Activated T-cell treated with anti-CD3 and anti-CD28 coated beads, Interleukin-2, amount 50 U/mL, for 24 hours (primary cell): ENCODE measurements at regions not wholly inside any gene's neighbourhood (a gene's known extent, or its start where the extent isn't known, plus 50 kb on each side); places are given as distances from the start of the nearest gene placed in this dataset.
A peak's percentile ranks its signal among the peaks of the same experiment; 100 is the strongest.
"Not testable (repeated sequence)": the region's sequence is repeated elsewhere in the genome, so short reads cannot be mapped to it uniquely, and the experiment has no call there.

Experiments
- DNase-seq: peaks from one replicate; pipeline ENCODE4 v3.0.0-alpha.2; 2020
- H3K27ac Mint-ChIP-seq: 2 replicates; pipeline ENCODE4 v1.8.0; 2020; ENCODE audit warnings: mild to moderate bottlenecking, mixed read lengths
- H3K27me3 Mint-ChIP-seq: 2 replicates; pipeline ENCODE4 v1.8.0; 2020; ENCODE audit warnings: mixed read lengths
- H3K36me3 Mint-ChIP-seq: 2 replicates; pipeline ENCODE4 v1.8.0; 2020; ENCODE audit warnings: low read depth, mixed read lengths
- H3K4me1 Mint-ChIP-seq: 2 replicates; pipeline ENCODE4 v1.8.0; 2020; ENCODE audit warnings: low read depth, mixed read lengths
- H3K4me3 Mint-ChIP-seq: 2 replicates; pipeline ENCODE4 v1.8.0; 2020; ENCODE audit warnings: mild to moderate bottlenecking, moderate library complexity, mixed read lengths
- H3K9me3 Mint-ChIP-seq: 2 replicates; pipeline ENCODE4 v1.8.0; 2020; ENCODE audit warnings: mixed read lengths

DNA sequence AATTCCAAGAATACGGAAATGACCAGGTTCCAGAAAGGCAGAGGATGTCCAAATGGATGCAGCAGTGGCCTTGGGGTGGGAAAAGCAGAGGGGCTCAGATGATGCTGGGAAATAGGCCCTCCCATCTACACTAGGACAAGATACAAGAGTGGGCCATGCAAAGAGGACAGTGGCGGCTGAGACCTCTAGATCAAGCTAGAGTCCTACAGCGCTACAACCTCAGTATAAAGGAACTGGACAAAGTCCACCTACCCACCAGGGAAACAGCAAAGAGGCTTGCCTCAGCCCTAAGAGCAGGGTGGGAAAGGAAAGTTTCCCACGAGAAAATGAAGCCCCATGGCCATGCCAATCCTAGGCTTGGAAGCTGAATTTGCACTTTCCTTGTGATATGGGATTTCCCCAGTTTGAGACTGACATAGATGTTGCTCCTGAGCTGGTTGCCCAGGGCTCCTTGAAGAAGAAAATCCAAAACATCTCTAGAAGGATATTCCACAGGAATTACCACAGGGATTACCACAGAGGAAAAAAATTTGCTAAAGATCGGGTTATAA lies 282.2 kb downstream of the MREG start:
- DNase-seq, result no peak
- Mint-ChIP-seq H3K4me1 (peaks cover 14% of the 10 kb centered on the region), H3K9me3 (no peaks in the 10 kb centered on the region), H3K36me3 (no peaks in the 10 kb centered on the region), H3K4me3 (no peak overlapping the region), H3K27ac (no peak overlapping the region), H3K27me3 (no peaks in the 10 kb centered on the region)

DNA sequence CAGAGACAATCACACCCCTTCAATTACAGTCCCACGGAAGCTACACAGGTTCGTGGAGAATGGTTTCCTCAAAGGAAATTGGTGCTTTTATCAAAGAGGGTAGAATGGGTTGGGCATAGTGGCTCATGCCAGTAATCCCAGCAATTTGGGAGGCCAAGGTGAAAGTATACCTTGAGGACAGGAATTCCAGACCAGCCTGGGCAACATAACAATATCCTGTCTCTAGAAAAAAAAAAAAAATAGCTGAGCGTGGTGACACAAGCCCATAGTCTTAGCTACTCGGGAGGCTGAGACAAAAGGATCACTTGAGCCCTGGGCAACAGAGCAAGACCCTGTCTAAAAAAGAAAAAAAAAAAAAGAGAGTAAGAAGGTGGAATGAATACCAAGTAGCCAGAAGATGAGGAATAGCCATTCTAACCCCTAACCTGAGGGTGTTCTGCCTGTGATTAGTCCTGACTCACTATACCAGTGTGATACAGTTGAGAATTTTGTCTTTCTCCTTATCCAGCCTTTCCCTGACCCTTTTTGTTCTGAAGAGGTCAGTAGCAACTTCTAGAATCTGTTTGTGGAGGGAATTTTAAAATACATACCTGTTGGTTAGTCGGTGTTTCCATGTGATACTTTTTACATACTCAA lies 283.2 kb downstream of the MREG start:
- Mint-ChIP-seq H3K9me3 (no peaks in the 10 kb centered on the region), H3K4me1 (peaks cover 14% of the 10 kb centered on the region), H3K4me3 (no peak overlapping the region), H3K27me3 (no peaks in the 10 kb centered on the region), H3K27ac (no peak overlapping the region), H3K36me3 (no peaks in the 10 kb centered on the region)
- no peak for DNase-seq

DNA sequence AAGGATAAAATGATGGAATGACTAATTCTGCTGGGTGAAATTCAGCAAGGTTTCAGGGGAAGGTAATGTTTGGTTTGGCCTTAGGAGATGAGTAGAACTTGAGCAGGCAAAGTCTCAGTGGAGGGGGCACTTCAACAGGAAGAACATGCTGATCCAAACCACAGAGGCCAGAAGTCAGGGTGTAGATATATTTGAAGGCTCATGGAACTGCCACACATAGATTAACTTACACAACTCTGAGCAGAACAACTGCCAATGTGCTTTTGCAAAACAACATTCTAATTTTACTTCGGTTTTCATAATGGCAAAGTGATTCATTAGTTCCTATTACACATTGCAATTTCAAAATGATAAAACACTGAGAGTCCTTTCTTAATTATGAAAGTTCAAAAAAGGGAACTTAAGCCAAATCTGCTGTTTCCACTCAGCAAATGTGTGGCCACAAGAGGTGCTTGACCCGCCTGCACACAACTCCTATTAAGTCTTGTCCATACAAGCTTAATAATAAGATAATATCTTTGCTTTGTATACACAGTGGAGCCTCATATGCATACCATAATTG lies 284.8 kb downstream of the MREG start:
- DNase-seq, result no peak
- peak overlapping the region; percentile 22 for H3K27ac Mint-ChIP-seq
- no peaks in the 10 kb centered on the region for H3K27me3 Mint-ChIP-seq
- H3K4me3 Mint-ChIP-seq, result no peak overlapping the region
- no peaks in the 10 kb centered on the region for H3K36me3 Mint-ChIP-seq
- H3K9me3 Mint-ChIP-seq, result no peaks in the 10 kb centered on the region
- peaks cover 14% of the 10 kb centered on the region for H3K4me1 Mint-ChIP-seq

DNA sequence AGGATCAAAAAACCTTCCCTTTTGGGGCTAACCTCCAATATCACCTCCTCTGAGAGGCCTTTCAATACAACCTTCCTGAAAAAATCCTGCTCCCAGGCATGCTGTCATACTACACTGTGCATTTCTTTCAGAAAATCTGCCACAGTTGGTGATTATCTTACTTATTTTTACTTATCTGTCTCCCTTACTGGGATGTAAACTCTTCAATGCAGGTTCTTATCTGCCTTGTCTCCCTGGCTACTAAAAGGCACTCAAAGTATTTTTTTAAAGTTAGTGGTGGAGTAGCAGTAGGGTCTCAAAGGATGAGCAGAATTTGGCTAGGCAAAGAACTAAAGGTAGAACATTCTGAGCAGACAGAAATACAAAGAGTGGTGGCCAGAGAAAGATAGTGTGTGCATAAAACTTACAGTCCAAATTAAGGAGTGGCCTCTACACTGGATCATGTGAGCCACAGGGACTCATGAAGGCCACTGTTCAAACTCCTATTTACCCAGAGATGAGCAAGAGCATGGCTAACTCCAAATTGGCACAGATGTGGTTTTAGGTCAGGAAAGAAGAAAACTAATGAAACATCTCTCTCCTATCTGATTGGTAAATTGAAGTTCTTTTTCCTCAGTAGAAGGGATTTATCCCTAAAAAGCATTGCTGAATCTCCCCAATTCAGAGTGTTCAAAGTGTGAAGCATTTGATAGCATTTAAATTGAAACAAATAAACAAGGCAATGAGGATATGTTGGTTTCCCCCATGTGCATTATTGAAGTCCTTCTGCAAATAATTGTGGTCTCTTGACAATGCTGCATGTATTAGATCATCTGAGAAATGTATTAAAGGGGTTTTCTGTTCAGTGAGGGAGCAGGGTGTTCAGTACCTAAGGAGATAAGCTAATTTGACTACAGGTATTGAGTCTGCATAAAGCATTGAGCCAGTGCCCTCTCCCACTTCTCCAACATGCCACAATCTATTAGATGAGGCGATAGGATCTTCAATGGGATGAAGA lies 285.5 kb downstream of the MREG start:
- H3K4me3 Mint-ChIP-seq, result no peak overlapping the region
- H3K27me3 Mint-ChIP-seq, result no peaks in the 10 kb centered on the region
- H3K27ac Mint-ChIP-seq, result no peak overlapping the region
- H3K36me3 Mint-ChIP-seq, result no peaks in the 10 kb centered on the region
- H3K9me3 Mint-ChIP-seq, result no peaks in the 10 kb centered on the region
- peaks cover 14% of the 10 kb centered on the region for H3K4me1 Mint-ChIP-seq
- DNase-seq, result no peak

DNA sequence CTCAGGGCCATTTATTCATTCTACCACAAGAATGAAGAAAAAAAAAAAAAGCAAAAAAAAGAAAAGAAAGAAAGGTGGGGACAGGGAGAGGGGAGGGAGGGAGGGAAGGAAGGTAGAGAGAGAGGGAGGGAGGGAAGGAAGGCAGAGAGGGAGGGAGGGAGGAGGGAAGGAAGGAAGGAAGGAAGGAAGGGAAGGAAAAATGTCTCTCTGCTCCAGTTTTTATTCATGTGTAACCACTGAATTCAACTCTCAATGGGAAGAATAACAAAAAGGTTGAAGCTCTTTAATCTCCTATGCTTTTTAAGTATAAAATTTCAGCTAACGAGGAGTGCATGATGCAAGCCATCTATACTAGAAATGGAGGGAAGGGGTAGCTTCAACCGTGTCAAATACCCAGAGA lies 287.3 kb downstream of the MREG start:
- H3K27me3 Mint-ChIP-seq, result no peaks in the 10 kb centered on the region
- no peaks in the 10 kb centered on the region for H3K9me3 Mint-ChIP-seq
- no peak overlapping the region for H3K4me3 Mint-ChIP-seq
- H3K27ac Mint-ChIP-seq, result no peak overlapping the region
- no peaks in the 10 kb centered on the region for H3K36me3 Mint-ChIP-seq
- DNase-seq, result no peak
- peaks cover 14% of the 10 kb centered on the region for H3K4me1 Mint-ChIP-seq

DNA sequence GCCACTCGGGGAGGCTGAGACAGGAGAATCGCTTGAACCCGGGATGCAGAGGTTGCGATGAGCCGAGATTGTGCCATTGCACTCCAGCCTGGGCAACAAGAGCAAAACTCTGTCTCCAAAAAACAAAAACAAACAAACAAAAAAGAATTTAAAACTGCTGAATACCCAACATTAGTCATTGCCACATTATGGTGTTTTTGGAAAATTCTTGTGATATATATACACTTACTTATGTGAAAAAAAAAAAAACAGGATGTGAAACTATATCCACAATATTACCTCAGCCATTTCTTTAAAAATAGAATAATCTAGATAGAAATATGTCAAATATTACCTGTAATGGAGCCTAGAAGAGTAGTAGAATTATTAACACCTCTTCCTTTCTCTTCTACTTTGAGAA lies 288.3 kb upstream of the FN1 start:
- H3K9me3 Mint-ChIP-seq, result no peaks in the 10 kb centered on the region
- no peak for DNase-seq
- H3K4me1 Mint-ChIP-seq, result peaks cover 14% of the 10 kb centered on the region
- H3K27me3 Mint-ChIP-seq, result no peaks in the 10 kb centered on the region
- H3K36me3 Mint-ChIP-seq, result no peaks in the 10 kb centered on the region
- H3K4me3 Mint-ChIP-seq, result no peak overlapping the region
- no peak overlapping the region for H3K27ac Mint-ChIP-seq

DNA sequence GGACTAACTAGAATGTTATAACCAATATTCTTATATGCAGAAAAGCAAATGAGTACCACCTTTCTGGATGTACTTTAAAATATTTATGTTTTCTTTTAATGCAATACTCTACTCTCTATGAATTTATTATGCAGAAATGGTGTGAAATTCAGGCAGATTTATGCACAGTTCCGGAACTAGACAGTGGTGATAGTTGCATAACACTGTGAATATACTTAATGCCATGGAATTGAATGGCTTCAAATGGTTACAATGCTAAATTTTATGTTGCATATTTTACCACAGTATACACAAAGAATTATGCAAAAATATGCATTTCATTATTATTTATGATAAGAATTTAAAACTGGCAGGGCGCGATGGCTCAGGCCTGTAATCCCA lies 287.8 kb upstream of the FN1 start:
- H3K9me3 Mint-ChIP-seq, result no peaks in the 10 kb centered on the region

DNA sequence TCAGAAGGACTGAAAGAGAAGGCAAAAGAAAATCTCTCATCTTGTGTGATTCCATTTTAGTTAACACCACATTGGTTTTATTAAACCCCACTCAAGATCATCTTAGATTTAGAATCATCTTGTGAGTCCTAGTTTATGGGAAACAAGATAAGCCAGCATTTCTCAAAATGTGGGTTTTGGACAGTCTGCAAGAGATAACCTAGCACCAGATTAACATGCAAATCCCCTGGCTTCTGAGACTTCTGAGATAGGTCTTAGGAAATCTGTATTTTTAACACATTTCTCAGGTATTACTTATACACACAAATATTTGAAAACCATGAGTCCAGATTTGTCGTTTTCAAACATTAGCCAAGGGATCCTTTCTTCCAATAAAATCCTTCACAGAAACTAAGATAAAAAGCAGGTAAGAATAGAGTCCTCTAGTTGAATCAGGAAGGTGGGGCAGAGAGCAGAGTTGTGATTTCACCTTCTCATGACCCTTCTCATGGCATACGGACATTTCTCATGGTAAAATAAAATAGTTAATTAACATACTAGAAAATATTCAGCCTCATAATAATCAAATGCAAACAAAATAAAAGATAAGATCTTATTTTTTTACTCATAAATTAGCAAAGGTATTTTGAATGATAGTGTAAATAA lies 287.2 kb upstream of the FN1 start:
- Mint-ChIP-seq H3K27me3 (no peaks in the 10 kb centered on the region), H3K27ac (no peak overlapping the region), H3K4me3 (no peak overlapping the region), H3K36me3 (no peaks in the 10 kb centered on the region), H3K9me3 (no peaks in the 10 kb centered on the region), H3K4me1 (peaks cover 4% of the 10 kb centered on the region)
- no peak for DNase-seq

More for the DNA sequence above, 287.8 kb upstream of the FN1 start:
- H3K4me3 Mint-ChIP-seq, result no peak overlapping the region
- peaks cover 9% of the 10 kb centered on the region for H3K4me1 Mint-ChIP-seq
- no peaks in the 10 kb centered on the region for H3K27me3 Mint-ChIP-seq
- no peak overlapping the region for H3K27ac Mint-ChIP-seq
- H3K36me3 Mint-ChIP-seq, result no peaks in the 10 kb centered on the region
- no peak for DNase-seq

DNA sequence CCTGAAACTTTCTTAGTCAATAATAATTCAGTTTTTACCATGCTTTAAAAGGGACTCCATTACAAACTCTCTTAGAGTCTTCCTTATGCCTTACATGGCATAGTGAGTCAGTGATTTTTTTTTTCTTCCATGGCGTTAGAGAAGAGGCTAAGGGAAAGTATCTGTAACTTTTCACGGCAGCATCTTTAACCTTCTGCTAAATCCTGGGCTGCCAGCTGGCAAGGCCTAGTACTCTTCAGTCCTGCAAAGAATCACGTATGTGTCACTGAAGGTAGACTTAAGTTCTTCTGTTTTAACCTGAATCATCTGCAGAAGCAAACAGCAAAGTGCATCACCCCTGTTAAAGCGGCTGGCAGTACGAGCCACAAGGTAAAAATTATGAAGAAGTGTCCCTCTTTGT lies 286.3 kb upstream of the FN1 start:
- Mint-ChIP-seq H3K36me3 (no peaks in the 10 kb centered on the region), H3K4me1 (peaks cover 2% of the 10 kb centered on the region), H3K4me3 (no peak overlapping the region), H3K9me3 (no peaks in the 10 kb centered on the region), H3K27me3 (no peaks in the 10 kb centered on the region), H3K27ac (no peak overlapping the region)
- no peak for DNase-seq

DNA sequence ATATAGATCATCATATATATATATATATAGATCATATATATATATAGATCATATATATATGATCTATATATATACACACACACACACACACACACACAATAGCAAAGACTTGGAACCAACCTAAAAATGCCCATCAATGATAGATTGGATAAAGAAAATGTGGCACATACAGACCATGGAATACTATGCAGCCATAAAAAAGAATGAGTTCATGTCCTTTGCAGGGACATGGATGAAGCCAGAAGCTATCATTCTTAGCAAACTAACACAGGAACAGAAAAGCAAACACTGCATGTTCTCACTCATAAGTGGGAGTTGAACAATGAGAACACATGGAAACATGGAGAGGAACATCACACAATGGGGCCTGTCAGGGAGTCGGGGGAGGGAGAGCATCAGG lies 285.6 kb upstream of the FN1 start:
- not testable (repeated sequence) for H3K27me3 Mint-ChIP-seq, H3K9me3 Mint-ChIP-seq, H3K36me3 Mint-ChIP-seq, H3K4me3 Mint-ChIP-seq, H3K27ac Mint-ChIP-seq, DNase-seq, H3K4me1 Mint-ChIP-seq

DNA sequence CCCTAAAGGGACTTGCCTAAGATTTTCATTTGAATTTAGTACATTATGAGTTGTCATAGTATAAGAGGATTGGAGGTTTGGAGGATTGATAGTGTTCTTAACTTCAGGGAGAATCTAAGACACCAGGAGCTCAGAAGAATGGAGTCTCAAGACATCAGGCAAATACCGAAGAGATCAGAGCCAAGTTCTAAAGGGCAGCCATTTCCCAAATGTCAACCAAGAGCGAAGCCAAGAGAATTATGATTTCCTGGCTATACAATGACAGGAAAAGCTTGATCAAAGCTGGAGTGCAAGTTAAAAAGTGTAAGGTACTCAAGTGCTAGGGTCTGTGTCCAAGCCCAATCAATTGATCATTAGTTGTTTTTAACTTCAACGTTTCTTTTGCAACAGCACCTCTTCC lies 283.0 kb upstream of the FN1 start:
- no peaks in the 10 kb centered on the region for H3K27me3 Mint-ChIP-seq
- H3K4me3 Mint-ChIP-seq, result no peak overlapping the region
- H3K9me3 Mint-ChIP-seq, result no peaks in the 10 kb centered on the region
- no peak overlapping the region for H3K27ac Mint-ChIP-seq
- no peak for DNase-seq
- no peaks in the 10 kb centered on the region for H3K36me3 Mint-ChIP-seq
- H3K4me1 Mint-ChIP-seq, result peaks cover 2% of the 10 kb centered on the region

DNA sequence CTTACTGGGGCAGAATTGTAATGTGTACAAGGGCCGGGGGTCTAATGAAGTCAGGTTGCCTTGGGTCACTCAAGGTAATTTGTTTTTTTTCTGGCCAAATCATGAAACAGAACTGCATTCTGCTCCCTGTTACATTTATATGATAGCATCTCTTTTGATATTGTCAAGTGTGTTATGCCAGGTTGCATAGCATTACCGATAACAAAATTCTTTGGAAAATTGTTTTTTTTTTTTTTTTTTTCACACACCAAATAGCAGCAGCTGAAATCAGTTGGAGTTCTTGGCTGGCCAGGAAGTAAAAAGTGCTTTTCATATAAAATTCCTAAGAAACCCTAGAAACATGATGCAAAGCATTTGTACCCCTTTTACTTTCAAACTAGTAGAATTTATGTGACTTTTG lies 282.6 kb upstream of the FN1 start:
- peaks cover 4% of the 10 kb centered on the region for H3K27me3 Mint-ChIP-seq

DNA sequence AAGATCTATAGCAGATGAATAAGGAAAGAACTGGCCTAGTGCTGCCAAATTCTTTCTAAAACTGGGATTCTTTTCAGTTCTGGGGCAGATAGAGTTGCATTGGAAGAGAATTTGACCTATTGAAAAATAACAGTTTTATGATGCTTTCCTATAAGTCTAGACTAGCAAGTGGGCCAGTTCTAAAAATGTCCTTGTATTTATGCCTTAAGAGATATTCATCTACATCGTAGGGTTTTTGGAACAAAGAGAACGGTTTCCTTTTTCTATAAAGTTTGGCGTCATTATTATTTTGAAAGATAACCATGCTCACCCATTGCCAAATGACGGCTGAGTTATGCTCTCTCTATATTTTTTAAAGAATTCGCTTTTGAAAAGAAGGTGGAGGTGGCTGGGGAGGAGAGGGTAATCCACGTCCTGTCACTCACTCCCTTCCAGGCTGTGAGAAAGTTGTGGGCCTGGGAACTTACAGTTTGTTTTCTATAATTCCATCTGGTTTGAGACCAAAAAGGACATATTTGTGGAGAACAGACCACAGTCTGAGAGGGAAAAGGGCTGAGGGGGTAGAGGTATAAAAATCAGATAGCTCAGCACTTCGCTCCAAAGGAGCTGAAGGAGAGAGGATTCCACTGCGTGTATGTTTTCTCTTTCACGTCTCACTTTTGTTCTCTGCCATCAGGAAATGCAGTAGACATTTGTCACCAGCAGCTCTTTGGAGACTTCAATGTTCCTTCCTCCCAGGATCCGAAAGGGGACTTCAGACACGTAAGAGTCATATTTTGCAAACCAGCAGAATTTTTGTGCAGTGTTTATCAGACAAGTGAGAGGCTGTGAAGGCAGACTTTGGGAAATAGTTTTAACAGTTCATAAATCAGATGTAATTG lies 281.9 kb upstream of the FN1 start:
- no peaks in the 10 kb centered on the region for H3K36me3 Mint-ChIP-seq
- peaks cover 2% of the 10 kb centered on the region for H3K4me1 Mint-ChIP-seq
- H3K27me3 Mint-ChIP-seq, result peaks cover 5% of the 10 kb centered on the region
- no peak overlapping the region for H3K4me3 Mint-ChIP-seq
- H3K27ac Mint-ChIP-seq, result no peak overlapping the region
- no peak for DNase-seq
- no peaks in the 10 kb centered on the region for H3K9me3 Mint-ChIP-seq

More for the DNA sequence above, 282.6 kb upstream of the FN1 start:
- DNase-seq, result no peak
- H3K4me1 Mint-ChIP-seq, result peaks cover 2% of the 10 kb centered on the region
- no peak overlapping the region for H3K27ac Mint-ChIP-seq
- H3K36me3 Mint-ChIP-seq, result no peaks in the 10 kb centered on the region
- H3K4me3 Mint-ChIP-seq, result no peak overlapping the region
- no peaks in the 10 kb centered on the region for H3K9me3 Mint-ChIP-seq

DNA sequence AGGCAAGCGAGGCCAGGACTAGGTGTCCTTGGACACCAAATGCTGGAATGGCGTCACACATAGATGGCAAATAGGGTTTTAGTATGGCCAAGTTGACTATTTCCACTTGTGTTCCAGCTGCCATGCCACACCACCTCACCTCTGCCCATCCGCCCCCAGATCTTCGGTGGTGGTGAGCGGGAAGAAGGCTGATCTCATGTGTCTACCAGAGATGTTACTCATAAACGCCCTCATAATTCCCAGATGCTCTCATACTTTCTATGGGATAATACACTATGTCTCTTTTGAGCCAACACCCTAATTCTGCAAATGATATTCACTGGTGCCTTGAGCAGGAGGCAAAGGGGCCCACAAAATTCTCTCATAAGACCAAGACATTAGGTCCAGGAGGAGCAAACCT lies 281.1 kb upstream of the FN1 start:
- Mint-ChIP-seq H3K27me3 (peaks cover 8% of the 10 kb centered on the region), H3K9me3 (no peaks in the 10 kb centered on the region), H3K27ac (no peak overlapping the region), H3K36me3 (no peaks in the 10 kb centered on the region), H3K4me1 (peaks cover 2% of the 10 kb centered on the region), H3K4me3 (no peak overlapping the region)
- DNase-seq, result no peak
